K562 (cell line): ENCODE measurements at regions not wholly inside any gene's neighbourhood (a gene's known extent, or its start where the extent isn't known, plus 50 kb on each side); places are given as distances from the start of the nearest gene placed in this dataset.
A peak's percentile ranks its signal among the peaks of the same experiment; 100 is the strongest.

Experiments
- CCNT2 ChIP-seq: IDR thresholded peaks from 2 replicates; pipeline ENCODE4 v1.6.1; 2011; ENCODE audit warnings: borderline replicate concordance, low read depth, mild to moderate bottlenecking, moderate library complexity, mixed read lengths, low read length; ENCODE audit not compliant: insufficient read length; ENCODE audit errors: extremely low read depth
- CREB1 ChIP-seq, 2 experiments: sonication (generic) in 1 of 2; formaldehyde crosslinking in 1 of 2; IDR thresholded peaks; 2 replicates each; pipeline versions ENCODE4 v1.6.1 to v1.8.0; 2012 to 2022; ENCODE audit warnings: inconsistent platforms in 1 of 2, mild to moderate bottlenecking in 1 of 2, missing genetic modification reagents in 1 of 2, moderate library complexity in 1 of 2
- FOXP1 ChIP-seq: sonication (generic); formaldehyde crosslinking; IDR thresholded peaks from 2 replicates; pipeline ENCODE4 v1.8.0; 2022; ENCODE audit warnings: mild to moderate bottlenecking, missing genetic modification reagents
- GTF2F1 ChIP-seq: IDR thresholded peaks from 2 replicates; pipeline ENCODE4 v1.6.1; 2011; ENCODE audit warnings: low read depth, low read length, improper control_type of control experiment
- IRF2 ChIP-seq: sonication (generic); formaldehyde crosslinking; IDR thresholded peaks from 2 replicates; pipeline ENCODE4 v1.8.1; 2022; ENCODE audit warnings: mild to moderate bottlenecking, missing genetic modification reagents
- LEF1 ChIP-seq: fragments of 450-650 bp; IDR thresholded peaks from 2 replicates; pipeline ENCODE4 v1.6.1; 2016; ENCODE audit warnings: mild to moderate bottlenecking
- MED1 ChIP-seq: sonication (generic); formaldehyde crosslinking; IDR thresholded peaks from 2 replicates; pipeline ENCODE4 v1.8.1; 2023; ENCODE audit warnings: missing genetic modification reagents, borderline replicate concordance
- MTA2 ChIP-seq: fragments of 450-650 bp; IDR thresholded peaks from 2 replicates; pipeline ENCODE4 v1.6.1; 2016; ENCODE audit warnings: low read depth
- RBFOX2 ChIP-seq: fragments of 200-400 bp; formaldehyde crosslinking; IDR thresholded peaks from 2 replicates; pipeline ENCODE4 v1.6.1; 2017; ENCODE audit warnings: low read depth, mild to moderate bottlenecking, low read length, moderate library complexity
- SMAD3 ChIP-seq: fragments of 450-650 bp; formaldehyde crosslinking; conservative IDR thresholded peaks from 2 replicates; pipeline ENCODE4 v1.4.0; 2020; ENCODE audit warnings: mild to moderate bottlenecking
- SPI1 ChIP-seq: IDR thresholded peaks from 2 replicates; pipeline ENCODE4 v1.6.1; 2011; ENCODE audit warnings: low read depth, low read length, control low read depth, borderline replicate concordance
- TAF15 ChIP-seq: fragments of 200-400 bp; formaldehyde crosslinking; IDR thresholded peaks from 2 replicates; pipeline ENCODE4 v1.6.1; 2017; ENCODE audit warnings: mild to moderate bottlenecking, low read depth, low read length, moderate library complexity
- ZFP30 ChIP-seq: fragments of 250-450 bp; sonication (Bioruptor Pico); IDR thresholded peaks from 2 replicates; pipeline ENCODE4 v1.8.0; 2022; ENCODE audit warnings: moderate library complexity, mild to moderate bottlenecking, inconsistent platforms, borderline replicate concordance
- ZNF146 ChIP-seq: IDR thresholded peaks from one replicate; pipeline ENCODE4 v1.6.1; 2018; ENCODE audit warnings: missing compliant biosample characterization; ENCODE audit not compliant: unreplicated experiment
- TF ChIP-seq, protein P1 (sequence below): IDR thresholded peaks from 2 replicates; pipeline ENCODE4 v1.6.1; 2011; ENCODE audit warnings: borderline replicate concordance, low read depth, mild to moderate bottlenecking, moderate library complexity, low read length; ENCODE audit not compliant: insufficient read depth, poor library complexity, severe bottlenecking
- TF ChIP-seq, protein P2 (sequence below): fragments of 250-450 bp; sonication (Bioruptor Pico); IDR thresholded peaks from 2 replicates; pipeline ENCODE4 v1.4.0; 2020; ENCODE audit warnings: mild to moderate bottlenecking
- TF ChIP-seq, protein P3 (sequence below): fragments of 450-650 bp; conservative IDR thresholded peaks from 2 replicates; pipeline ENCODE4 v1.6.1; 2016; ENCODE audit warnings: missing genetic modification characterization, low read depth, mild to moderate bottlenecking, missing compliant biosample characterization, moderate library complexity
- TF ChIP-seq, protein P4 (sequence below): sonication (generic); formaldehyde crosslinking; IDR thresholded peaks from 2 replicates; pipeline ENCODE4 v1.8.1; 2023; ENCODE audit warnings: mild to moderate bottlenecking, missing genetic modification reagents

DNA sequence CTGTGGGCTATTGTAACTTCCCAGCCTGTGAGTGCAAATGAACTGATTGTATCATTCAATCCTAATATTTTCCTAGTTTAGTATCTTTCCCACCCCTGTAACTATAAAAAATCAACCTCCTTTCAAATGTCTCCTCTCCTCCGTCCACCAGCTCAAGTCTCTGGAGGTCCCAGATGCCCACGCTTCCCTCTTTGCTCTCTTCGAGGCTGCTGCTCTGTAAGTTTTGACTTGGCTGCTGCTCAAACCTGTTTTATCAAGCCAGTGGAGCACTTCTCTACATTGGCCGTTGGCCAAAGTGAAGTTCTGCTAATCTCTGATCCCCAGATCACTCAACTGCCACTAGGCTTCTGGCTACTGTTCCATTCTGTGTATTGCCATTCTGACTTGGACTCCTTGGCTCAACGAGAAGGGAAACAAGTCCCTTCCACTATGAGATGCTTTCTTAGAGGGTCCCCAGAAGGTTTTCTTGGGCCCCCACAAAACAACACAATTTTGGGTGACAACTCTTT is 60.7 kb upstream of the RAPGEF2 start (continued):
- TF ChIP-seq, protein P1, sequence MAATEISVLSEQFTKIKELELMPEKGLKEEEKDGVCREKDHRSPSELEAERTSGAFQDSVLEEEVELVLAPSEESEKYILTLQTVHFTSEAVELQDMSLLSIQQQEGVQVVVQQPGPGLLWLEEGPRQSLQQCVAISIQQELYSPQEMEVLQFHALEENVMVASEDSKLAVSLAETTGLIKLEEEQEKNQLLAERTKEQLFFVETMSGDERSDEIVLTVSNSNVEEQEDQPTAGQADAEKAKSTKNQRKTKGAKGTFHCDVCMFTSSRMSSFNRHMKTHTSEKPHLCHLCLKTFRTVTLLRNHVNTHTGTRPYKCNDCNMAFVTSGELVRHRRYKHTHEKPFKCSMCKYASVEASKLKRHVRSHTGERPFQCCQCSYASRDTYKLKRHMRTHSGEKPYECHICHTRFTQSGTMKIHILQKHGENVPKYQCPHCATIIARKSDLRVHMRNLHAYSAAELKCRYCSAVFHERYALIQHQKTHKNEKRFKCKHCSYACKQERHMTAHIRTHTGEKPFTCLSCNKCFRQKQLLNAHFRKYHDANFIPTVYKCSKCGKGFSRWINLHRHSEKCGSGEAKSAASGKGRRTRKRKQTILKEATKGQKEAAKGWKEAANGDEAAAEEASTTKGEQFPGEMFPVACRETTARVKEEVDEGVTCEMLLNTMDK, result no peak
- TF ChIP-seq MED1 (CRISPR knock-in tag) (no peak), LEF1 (peak; percentile 90), CCNT2 (peak; percentile 35), ZFP30 (no peak), SPI1 (peak; percentile 68), TAF15 (no peak), FOXP1 (CRISPR knock-in tag) (no peak), RBFOX2 (no peak), CREB1 (IDR thresholded peaks at IDR 0.05) (peak; percentile 58), CREB1 (CRISPR knock-in tag; IDR thresholded peaks at IDR 0.05) (no peak), MTA2 (peak; percentile 91), SMAD3 (CRISPR knock-in tag) (no peak; the same call in 1 of the 2 replicates), GTF2F1 (no peak), IRF2 (CRISPR knock-in tag) (no peak), ZNF146 (no peak)
- TF ChIP-seq, protein P2, sequence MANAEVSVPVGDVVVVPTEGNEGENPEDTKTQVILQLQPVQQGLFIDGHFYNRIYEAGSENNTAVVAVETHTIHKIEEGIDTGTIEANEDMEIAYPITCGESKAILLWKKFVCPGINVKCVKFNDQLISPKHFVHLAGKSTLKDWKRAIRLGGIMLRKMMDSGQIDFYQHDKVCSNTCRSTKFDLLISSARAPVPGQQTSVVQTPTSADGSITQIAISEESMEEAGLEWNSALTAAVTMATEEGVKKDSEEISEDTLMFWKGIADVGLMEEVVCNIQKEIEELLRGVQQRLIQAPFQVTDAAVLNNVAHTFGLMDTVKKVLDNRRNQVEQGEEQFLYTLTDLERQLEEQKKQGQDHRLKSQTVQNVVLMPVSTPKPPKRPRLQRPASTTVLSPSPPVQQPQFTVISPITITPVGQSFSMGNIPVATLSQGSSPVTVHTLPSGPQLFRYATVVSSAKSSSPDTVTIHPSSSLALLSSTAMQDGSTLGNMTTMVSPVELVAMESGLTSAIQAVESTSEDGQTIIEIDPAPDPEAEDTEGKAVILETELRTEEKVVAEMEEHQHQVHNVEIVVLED (CRISPR knock-in tag), result no peak
- TF ChIP-seq, protein P3, sequence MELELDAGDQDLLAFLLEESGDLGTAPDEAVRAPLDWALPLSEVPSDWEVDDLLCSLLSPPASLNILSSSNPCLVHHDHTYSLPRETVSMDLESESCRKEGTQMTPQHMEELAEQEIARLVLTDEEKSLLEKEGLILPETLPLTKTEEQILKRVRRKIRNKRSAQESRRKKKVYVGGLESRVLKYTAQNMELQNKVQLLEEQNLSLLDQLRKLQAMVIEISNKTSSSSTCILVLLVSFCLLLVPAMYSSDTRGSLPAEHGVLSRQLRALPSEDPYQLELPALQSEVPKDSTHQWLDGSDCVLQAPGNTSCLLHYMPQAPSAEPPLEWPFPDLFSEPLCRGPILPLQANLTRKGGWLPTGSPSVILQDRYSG (tag), result no peak; the same call in 1 of the 2 replicates
- TF ChIP-seq, protein P4, sequence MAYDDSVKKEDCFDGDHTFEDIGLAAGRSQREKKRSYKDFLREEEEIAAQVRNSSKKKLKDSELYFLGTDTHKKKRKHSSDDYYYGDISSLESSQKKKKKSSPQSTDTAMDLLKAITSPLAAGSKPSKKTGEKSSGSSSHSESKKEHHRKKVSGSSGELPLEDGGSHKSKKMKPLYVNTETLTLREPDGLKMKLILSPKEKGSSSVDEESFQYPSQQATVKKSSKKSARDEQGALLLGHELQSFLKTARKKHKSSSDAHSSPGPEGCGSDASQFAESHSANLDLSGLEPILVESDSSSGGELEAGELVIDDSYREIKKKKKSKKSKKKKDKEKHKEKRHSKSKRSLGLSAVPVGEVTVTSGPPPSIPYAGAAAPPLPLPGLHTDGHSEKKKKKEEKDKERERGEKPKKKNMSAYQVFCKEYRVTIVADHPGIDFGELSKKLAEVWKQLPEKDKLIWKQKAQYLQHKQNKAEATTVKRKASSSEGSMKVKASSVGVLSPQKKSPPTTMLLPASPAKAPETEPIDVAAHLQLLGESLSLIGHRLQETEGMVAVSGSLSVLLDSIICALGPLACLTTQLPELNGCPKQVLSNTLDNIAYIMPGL (CRISPR knock-in tag), result no peak
